Cerebellar cortex (tissue), 1 donor: ENCODE measurements at regions not wholly inside any gene's neighbourhood (a gene's known extent, or its start where the extent isn't known, plus 50 kb on each side); places are given as distances from the start of the nearest gene placed in this dataset.
"Not testable (repeated sequence)": the region's sequence is repeated elsewhere in the genome, so short reads cannot be mapped to it uniquely, and the experiment has no call there.

ENCODE experiments used
- DNase-seq: peaks from one replicate; pipeline ENCODE4 v3.0.0-alpha.2; 2015; ENCODE audit warnings: low spot score

- no peak for DNase-seq
These were observed 138.8 kb upstream of the SHH start for GRCh38 chr7:155950898-155951553.

- DNase-seq, result no peak
These were observed 136.6 kb upstream of the SHH start for GRCh38 chr7:155948845-155949244.

DNA sequence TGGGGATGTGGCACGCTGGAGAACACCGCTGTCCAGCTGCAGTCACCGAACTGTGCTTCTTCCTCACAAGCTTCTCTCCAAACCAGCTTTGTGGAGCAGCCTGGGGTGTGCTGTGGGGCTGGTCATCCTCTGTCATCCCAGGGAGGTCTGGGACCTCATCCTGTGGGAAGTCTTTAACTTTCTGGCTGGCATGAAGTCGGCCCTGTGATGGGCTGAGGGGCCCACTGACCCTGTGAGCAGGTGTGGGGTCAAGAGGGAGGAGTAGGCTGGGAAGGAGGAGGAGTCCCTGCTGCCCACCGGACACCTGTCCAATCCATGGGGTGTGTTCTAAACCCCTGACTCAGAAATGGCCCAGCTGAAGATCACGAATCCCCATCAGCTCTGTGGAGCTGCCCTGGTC lies 136.2 kb upstream of the SHH start:
- DNase-seq, result no peak

DNA sequence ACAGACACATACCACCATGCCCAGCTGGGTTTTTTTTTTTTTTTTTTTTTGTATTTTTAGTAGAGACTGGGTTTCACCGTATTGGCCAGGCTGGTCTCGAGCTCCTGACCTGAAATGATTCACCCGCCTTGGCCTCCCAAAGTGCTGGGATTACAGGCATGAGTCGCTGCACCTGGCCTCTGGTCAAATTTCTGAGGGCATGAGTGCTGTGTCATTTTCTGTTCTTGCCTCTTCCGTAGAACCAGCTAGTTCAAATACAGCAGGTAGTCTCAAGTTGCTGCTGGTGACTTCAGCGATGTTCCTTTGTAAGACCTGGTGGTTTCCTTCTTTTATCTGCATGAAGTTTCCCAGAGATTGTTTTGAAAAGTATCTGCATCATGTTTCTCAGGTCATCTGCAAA lies 134.8 kb upstream of the SHH start:
- no peak for DNase-seq

- no peak for DNase-seq
These were observed 133.5 kb upstream of the SHH start for GRCh38 chr7:155945670-155946325.

DNA sequence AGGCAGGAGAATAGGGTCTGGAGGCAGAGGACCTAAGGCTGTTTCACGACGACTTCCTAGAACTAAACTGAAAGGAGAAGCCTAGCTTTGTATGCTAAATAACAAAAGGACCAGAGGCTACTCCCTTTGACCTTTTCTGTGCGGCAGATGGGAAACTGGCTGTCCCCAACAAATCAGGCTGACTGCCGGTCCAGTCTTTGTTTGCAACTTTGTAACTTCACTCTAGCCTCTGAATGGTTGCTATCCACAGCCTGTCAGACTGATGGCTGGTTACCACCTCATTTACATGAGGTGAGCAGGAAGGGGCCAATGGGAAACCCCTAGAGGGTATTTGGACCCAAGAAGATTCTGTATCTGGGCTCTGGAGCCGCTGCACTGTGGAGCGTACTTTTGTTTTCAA lies 132.6 kb upstream of the SHH start:
- DNase-seq, result no peak

GRCh38 chr7:155943251-155943899 lies 131.1 kb upstream of the SHH start:
- no peak for DNase-seq

GRCh38 chr7:155942226-155942950 lies 130.1 kb upstream of the SHH start:
- no peak for DNase-seq

DNA sequence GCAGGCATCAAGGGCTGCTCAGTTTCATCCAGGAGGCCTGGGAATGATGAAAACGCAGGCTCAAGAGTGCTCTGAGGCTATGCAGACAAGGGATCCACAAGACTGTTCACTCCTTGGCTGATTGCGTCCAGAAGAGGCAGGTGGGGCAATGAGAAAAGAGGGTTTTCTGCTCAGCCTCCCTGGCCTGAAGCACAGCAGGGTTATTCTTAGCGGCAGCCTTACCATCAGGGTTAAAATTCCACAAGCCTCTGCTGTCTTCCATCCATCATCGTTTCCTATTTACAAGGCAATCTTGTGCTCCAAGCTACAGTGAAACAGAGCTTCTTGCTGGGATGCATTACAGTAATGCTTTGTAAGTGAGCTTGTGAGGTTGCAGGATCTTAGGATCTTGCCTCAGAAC lies 129.4 kb upstream of the SHH start:
- DNase-seq, result no peak

- DNase-seq, result no peak
These were observed 127.1 kb upstream of the SHH start for GRCh38 chr7:155939350-155939749.

- DNase-seq, result no peak
These were observed 125.9 kb upstream of the SHH start for GRCh38 chr7:155938129-155938528.

GRCh38 chr7:155935726-155936125 lies 123.5 kb upstream of the SHH start:
- no peak for DNase-seq

DNA sequence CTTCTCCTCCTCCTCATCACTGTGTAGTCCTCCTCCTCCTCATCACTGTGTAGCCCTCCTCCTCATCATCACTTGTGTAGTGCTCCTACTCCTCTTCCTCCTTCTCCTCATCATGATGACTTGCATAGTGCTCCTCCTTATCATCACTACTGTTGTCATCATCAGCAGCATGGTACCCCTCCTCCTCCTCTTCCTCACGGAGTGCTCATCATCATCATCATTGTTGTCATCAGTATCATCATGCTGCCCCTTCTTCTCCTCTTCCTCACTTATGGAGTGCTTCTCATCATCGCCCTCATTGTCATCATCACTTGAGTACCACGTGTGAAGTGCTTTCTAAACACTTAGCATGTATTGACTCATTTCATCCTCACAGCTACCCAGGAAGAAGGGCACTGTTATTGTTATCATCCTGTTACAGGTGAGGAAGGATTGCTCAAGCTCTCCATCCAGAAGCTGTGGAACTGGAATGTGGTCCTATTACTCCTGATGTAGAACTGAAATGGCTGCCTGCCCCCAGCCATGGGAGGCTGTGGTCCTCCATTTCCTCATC lies 122.8 kb upstream of the SHH start:
- no peak for DNase-seq

- DNase-seq, result not testable (repeated sequence)
These were observed 120.1 kb upstream of the SHH start for GRCh38 chr7:155932324-155932723.

DNA sequence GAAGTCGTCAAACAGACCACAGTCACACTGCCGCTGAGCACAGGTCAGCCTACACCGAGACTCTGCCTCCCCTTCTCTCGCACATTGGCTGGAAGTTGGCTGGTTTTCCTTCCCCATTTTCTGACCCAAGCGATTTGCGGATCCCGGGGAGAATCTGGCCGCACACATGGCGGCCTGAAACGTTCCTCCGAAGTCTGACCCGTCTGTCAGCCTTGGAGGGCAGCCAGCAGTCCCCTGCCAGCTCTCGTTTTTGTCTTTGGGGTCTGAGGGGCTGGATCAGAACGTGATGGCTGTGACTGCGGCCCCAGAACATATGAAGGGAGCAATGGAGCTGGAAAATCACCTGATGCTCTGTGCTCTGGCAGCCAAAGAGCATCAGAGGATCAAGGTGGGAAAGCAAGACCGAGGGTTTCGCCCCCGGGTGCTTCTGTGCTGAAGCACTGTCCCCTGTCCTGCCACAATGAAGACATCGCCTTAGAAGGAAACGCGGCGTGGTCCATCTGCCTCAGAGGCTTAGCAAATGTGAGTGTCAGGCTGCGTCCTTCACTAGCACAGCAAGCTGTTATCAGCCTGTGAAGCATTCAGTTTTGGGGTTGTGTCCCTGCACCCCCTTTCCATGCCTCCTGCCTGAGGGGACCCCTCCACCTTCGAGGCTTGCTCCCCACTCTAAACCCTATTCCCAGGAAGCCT lies 119.3 kb upstream of the SHH start:
- no peak for DNase-seq

GRCh38 chr7:155930527-155930926 lies 118.3 kb upstream of the SHH start:
- no peak for DNase-seq

DNA sequence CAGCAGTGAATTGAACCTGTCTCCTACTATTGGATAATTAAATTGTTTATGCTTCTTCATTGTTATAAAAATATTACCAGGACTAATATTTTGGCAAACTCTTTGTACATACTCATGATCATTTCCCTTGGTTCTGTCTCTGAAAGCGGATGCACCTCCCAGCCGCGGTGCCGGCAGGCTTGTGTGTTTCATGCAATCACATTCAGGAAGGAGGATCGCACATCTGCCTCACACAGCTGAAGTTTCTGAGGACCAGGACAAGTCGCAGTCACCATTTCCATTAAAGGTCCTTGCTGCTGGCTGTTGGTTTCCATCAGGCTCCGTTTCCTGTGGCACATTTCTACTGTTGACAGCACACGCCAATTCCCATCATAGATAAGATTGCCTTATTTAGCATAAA lies 117.8 kb upstream of the SHH start:
- DNase-seq, result no peak

GRCh38 chr7:155928583-155928982 lies 116.3 kb upstream of the SHH start:
- DNase-seq, result no peak

- no peak for DNase-seq
These were observed 115.6 kb upstream of the SHH start for GRCh38 chr7:155927905-155928304.

DNA sequence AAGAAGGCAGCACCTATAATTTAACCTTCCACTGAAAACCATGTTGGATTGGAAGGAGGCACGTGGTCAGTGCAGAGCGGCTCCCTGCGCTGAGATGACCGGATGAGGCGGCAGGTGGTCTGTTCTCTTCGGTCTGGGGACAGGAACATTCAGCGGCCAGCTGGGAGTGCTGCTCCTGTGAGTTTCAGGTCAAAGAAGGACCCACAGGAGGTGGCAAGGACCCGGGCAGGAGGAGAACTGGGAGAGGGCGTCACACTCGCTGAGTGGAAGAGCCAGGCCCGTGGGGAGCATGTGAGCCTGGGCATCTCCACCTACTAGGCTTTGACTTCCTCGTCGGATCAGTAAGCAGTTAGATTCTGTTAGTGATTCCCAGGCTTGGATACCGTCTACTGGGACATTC lies 113.4 kb upstream of the SHH start:
- no peak for DNase-seq

- DNase-seq, result no peak
These were observed 110.0 kb upstream of the SHH start for GRCh38 chr7:155922067-155922816.

DNA sequence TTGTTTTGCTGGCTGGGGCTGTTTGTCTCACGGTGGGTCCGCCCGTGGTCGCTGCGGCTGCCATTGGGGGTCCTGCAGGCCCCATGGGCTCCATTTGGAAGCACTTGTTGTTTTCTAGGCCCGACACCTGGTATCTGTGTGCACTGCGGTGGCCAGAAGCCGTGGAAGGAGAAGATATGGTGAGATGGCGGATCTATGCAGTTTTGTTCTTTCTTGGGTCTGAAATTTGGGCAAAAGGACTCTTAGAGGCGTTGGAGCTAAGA lies 109.5 kb upstream of the SHH start:
- DNase-seq, result no peak
